Stimulated activated CD4-positive, alpha-beta T cell treated with anti-CD3 and anti-CD28 coated beads, Interleukin-15, amount 100 ng/mL, for 48 hours (primary cell): ENCODE measurements at regions not wholly inside any gene's neighbourhood (a gene's known extent, or its start where the extent isn't known, plus 50 kb on each side); places are given as distances from the start of the nearest gene placed in this dataset.
"Not testable (repeated sequence)": the region's sequence is repeated elsewhere in the genome, so short reads cannot be mapped to it uniquely, and the experiment has no call there.

Experiments
- DNase-seq, 2 donors: peaks; one replicate each; pipeline ENCODE4 v3.0.0-alpha.2; 2020; ENCODE audit warnings: low read depth in 2 of 2

GRCh38 chr21:35401476-35401875 lies 352.4 kb upstream of the RUNX1 start:
- DNase-seq = no peak

- DNase-seq = no peak
Measured at GRCh38 chr21:35400233-35400939, 351.3 kb upstream of the RUNX1 start.

GRCh38 chr21:35399706-35400105 lies 350.6 kb upstream of the RUNX1 start:
- DNase-seq = no peak

GRCh38 chr21:35399002-35399530 lies 350.0 kb upstream of the RUNX1 start:
- DNase-seq = no peak

- DNase-seq = no peak
Measured at GRCh38 chr21:35398346-35398982, 349.4 kb upstream of the RUNX1 start.

GRCh38 chr21:35397781-35398180 lies 348.7 kb upstream of the RUNX1 start:
- DNase-seq = no peak

GRCh38 chr21:35396655-35397054 lies 347.6 kb upstream of the RUNX1 start:
- no peak for DNase-seq

GRCh38 chr21:35395728-35396127 lies 346.6 kb upstream of the RUNX1 start:
- no peak for DNase-seq

- DNase-seq = no peak
Measured at GRCh38 chr21:35394634-35395369, 345.7 kb upstream of the RUNX1 start.

GRCh38 chr21:35394049-35394448 lies 344.9 kb upstream of the RUNX1 start:
- no peak for DNase-seq

- DNase-seq = no peak
Measured at GRCh38 chr21:35390013-35390776, 341.1 kb upstream of the RUNX1 start.

- no peak for DNase-seq
Measured at GRCh38 chr21:35386491-35387079, 337.5 kb upstream of the RUNX1 start.

GRCh38 chr21:35384375-35384774 lies 335.3 kb upstream of the RUNX1 start:
- no peak for DNase-seq

- DNase-seq = no peak
Measured at GRCh38 chr21:35382696-35383095, 333.6 kb upstream of the RUNX1 start.

GRCh38 chr21:35381743-35382310 lies 332.7 kb upstream of the RUNX1 start:
- no peak for DNase-seq

- DNase-seq = not testable (repeated sequence)
Measured at GRCh38 chr21:35380304-35380703, 331.2 kb upstream of the RUNX1 start.

- DNase-seq = no peak
Measured at GRCh38 chr21:35378881-35379280, 329.8 kb upstream of the RUNX1 start.

GRCh38 chr21:35377505-35378090 lies 328.5 kb upstream of the RUNX1 start:
- no peak for DNase-seq

- no peak for DNase-seq
Measured at GRCh38 chr21:35376406-35377135, 327.5 kb upstream of the RUNX1 start.

GRCh38 chr21:35375115-35375514 lies 326.0 kb upstream of the RUNX1 start:
- no peak for DNase-seq
